SU-DHL-6 (cell line): ENCODE measurements at regions not wholly inside any gene's neighbourhood (a gene's known extent, or its start where the extent isn't known, plus 50 kb on each side); places are given as distances from the start of the nearest gene placed in this dataset.

Experiments
- EZH2phosphoT487 ChIP-seq: fragments of 200-600 bp; sonication (generic), shearing (Covaris generic); conservative IDR thresholded peaks from 2 replicates; pipeline ENCODE4 v1.6.1; 2018; ENCODE audit warnings: mild to moderate bottlenecking, antibody characterized with exemption, low read length, moderate library complexity, mixed read lengths
- TF ChIP-seq, protein P1 (sequence below): fragments of 200-600 bp; sonication (generic); IDR thresholded peaks from one replicate; pipeline ENCODE4 v1.5.1; 2017; ENCODE audit warnings: antibody characterized with exemption, mild to moderate bottlenecking, low read length, moderate library complexity; ENCODE audit not compliant: insufficient read depth, poor library complexity, severe bottlenecking

GRCh38 chr1:181155339-181155738 lies 66.8 kb downstream of the IER5 start:
- TF ChIP-seq, protein P1, sequence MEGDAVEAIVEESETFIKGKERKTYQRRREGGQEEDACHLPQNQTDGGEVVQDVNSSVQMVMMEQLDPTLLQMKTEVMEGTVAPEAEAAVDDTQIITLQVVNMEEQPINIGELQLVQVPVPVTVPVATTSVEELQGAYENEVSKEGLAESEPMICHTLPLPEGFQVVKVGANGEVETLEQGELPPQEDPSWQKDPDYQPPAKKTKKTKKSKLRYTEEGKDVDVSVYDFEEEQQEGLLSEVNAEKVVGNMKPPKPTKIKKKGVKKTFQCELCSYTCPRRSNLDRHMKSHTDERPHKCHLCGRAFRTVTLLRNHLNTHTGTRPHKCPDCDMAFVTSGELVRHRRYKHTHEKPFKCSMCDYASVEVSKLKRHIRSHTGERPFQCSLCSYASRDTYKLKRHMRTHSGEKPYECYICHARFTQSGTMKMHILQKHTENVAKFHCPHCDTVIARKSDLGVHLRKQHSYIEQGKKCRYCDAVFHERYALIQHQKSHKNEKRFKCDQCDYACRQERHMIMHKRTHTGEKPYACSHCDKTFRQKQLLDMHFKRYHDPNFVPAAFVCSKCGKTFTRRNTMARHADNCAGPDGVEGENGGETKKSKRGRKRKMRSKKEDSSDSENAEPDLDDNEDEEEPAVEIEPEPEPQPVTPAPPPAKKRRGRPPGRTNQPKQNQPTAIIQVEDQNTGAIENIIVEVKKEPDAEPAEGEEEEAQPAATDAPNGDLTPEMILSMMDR, result no peak
- TF ChIP-seq EZH2phosphoT487, result no peak
